K562 (cell line): ENCODE measurements at regions not wholly inside any gene's neighbourhood (a gene's known extent, or its start where the extent isn't known, plus 50 kb on each side); places are given as distances from the start of the nearest gene placed in this dataset.

Experiments used
- ATAC-seq: fragments of 200-7000 bp; cut with Tn5 transposase; 3 replicates; pipeline ENCODE4 v1.9.1; 2020; ENCODE audit warnings: moderate library complexity
- BruUV-seq: library from RNA; stranded (reverse); fragments of 400-500 nt; replicated peaks from 2 replicates; lab custom pipeline; 2021; lab: Mats Ljungman, UMichigan
- CTCF ChIA-PET: fragments of 300-600 bp; formaldehyde crosslinking; extraction: SDS; loops from one replicate; lab custom pipeline; 2021; ENCODE audit warnings: low intra/inter-chr PET ratio; lab: Yijun Ruan, JAX
- POLR2A ChIA-PET: fragments of 300-600, 350-650 bp; sonication (Branson Sonifier 250); formaldehyde crosslinking; extraction: SDS; loops from one replicate; lab custom pipeline; 2021; ENCODE audit warnings: antibody characterized with exemption, inconsistent platforms; lab: Yijun Ruan, JAX
- DNase-seq, 4 experiments: peaks; one replicate each; pipeline versions ENCODE4 v3.0.0 to v3.0.0-alpha.2; 2011 to 2018; ENCODE audit warnings: low spot score in 3 of 4, mixed read lengths in 3 of 4; ENCODE audit errors: extremely low read depth in 1 of 4
- FAIRE-seq: peaks from 2 replicates; lab custom pipeline; 2011; peaks lifted over from hg19 to GRCh38; lab: Jason Lieb, UNC
- H2AFZ ChIP-seq: 2 replicates; pipeline ENCODE4 v1.6.0; 2011; ENCODE audit warnings: low read depth, low read length, control low read depth, inconsistent platforms
- H3K27ac ChIP-seq: fragments of 200-600 bp; 3 replicates; pipeline ENCODE4 v1.8.0; 2011; ENCODE audit warnings: low read depth, mild to moderate bottlenecking, control low read depth, inconsistent platforms, low read length, moderate library complexity, mixed read lengths; ENCODE audit errors: extremely low read depth
- H3K27me3 ChIP-seq, 2 experiments: fragments of 300-600 bp in 1 of 2; 2 replicates in 1 of 2; 3 replicates in 1 of 2; pipeline versions ENCODE4 v1.6.0 to v1.8.0; 2011; ENCODE audit warnings: inconsistent platforms in 2 of 2, low read length in 2 of 2, mild to moderate bottlenecking in 1 of 2, mixed read lengths in 1 of 2, moderate library complexity in 1 of 2; ENCODE audit not compliant: control insufficient read depth in 2 of 2, insufficient read depth in 2 of 2
- H3K36me3 ChIP-seq: fragments of 300-600 bp; 3 replicates; pipeline ENCODE4 v1.8.0; 2011; ENCODE audit warnings: mild to moderate bottlenecking, low read length, inconsistent platforms; ENCODE audit not compliant: control insufficient read depth, insufficient read depth
- H3K4me1 ChIP-seq, 2 experiments: fragments of 200-600 bp in 1 of 2; replicated peaks in 1 of 2; 2 replicates in 1 of 2; 3 replicates in 1 of 2; pipeline versions ENCODE4 v1.5.1 to v1.8.0; 2011; ENCODE audit warnings: inconsistent platforms in 2 of 2, low read length in 2 of 2, mild to moderate bottlenecking in 1 of 2, mixed read lengths in 1 of 2, moderate library complexity in 1 of 2; ENCODE audit not compliant: control insufficient read depth in 2 of 2, insufficient read depth in 2 of 2
- H3K4me2 ChIP-seq: 2 replicates; pipeline ENCODE4 v1.6.1; 2011; ENCODE audit warnings: low read length, control low read depth, inconsistent platforms, mixed read lengths; ENCODE audit not compliant: insufficient read depth
- H3K4me3 ChIP-seq: fragments of 200-600 bp; sonication (generic), shearing (Covaris generic); 2 replicates; pipeline ENCODE4 v1.5.1; 2016; ENCODE audit warnings: control low read depth, inconsistent platforms
- H3K79me2 ChIP-seq: fragments of 200-600 bp; 3 replicates; pipeline ENCODE4 v1.8.0; 2011; ENCODE audit warnings: low read length, inconsistent platforms; ENCODE audit not compliant: control insufficient read depth, insufficient read depth
- H3K9ac ChIP-seq, 2 experiments: 2 replicates each; pipeline versions ENCODE4 v1.6.0 to v1.6.1; 2011; ENCODE audit warnings: low read depth in 2 of 2, low read length in 2 of 2, control low read depth in 1 of 2, inconsistent platforms in 1 of 2, mild to moderate bottlenecking in 1 of 2, mixed read lengths in 1 of 2; ENCODE audit not compliant: insufficient read depth in 1 of 2
- H3K9me1 ChIP-seq: one replicate; pipeline ENCODE4 v1.6.0; 2011; ENCODE audit warnings: inconsistent platforms, mild to moderate bottlenecking, low read length, moderate library complexity; ENCODE audit not compliant: control insufficient read depth, insufficient read depth
- H3K9me3 ChIP-seq: replicated peaks from 2 replicates; pipeline ENCODE4 v1.5.1; 2011; ENCODE audit warnings: low read depth, low read length, inconsistent platforms; ENCODE audit not compliant: control insufficient read depth, insufficient read depth
- H4K20me1 ChIP-seq: replicated peaks from 2 replicates; pipeline ENCODE4 v1.6.1; 2011; ENCODE audit warnings: low read length, inconsistent platforms, mixed read lengths; ENCODE audit not compliant: control insufficient read depth, insufficient read depth
- CBFA2T3 ChIP-seq: fragments of 450-650 bp; IDR thresholded peaks from 2 replicates; pipeline ENCODE4 v1.6.1; 2017
- CEBPG ChIP-seq, 3 experiments: fragments of 200-800 bp in 1 of 3; sonication (Bioruptor generic) in 1 of 3; sonication (generic) in 1 of 3; formaldehyde crosslinking in 1 of 3; IDR thresholded peaks in 2 of 3; conservative IDR thresholded peaks in 1 of 3; 2 replicates each; pipeline versions ENCODE4 v1.6.1 to v1.8.0; 2016 to 2022; ENCODE audit warnings: missing compliant biosample characterization in 2 of 3, missing genetic modification characterization in 2 of 3, mild to moderate bottlenecking in 1 of 3, missing genetic modification reagents in 1 of 3
- EGR1 ChIP-seq: fragments of 450-650 bp; conservative IDR thresholded peaks from 2 replicates; pipeline ENCODE4 v1.6.1; 2017; ENCODE audit warnings: mild to moderate bottlenecking
- FOSL1 ChIP-seq: fragments of 200-800 bp; sonication (Bioruptor generic); conservative IDR thresholded peaks from 2 replicates; pipeline ENCODE4 v1.6.1; 2016; ENCODE audit warnings: missing genetic modification characterization, missing compliant biosample characterization
- JUND ChIP-seq, 2 experiments: IDR thresholded peaks; 2 replicates in 1 of 2; 3 replicates in 1 of 2; pipeline ENCODE4 v1.6.1; 2011; ENCODE audit warnings: borderline replicate concordance in 2 of 2, low read depth in 2 of 2, low read length in 2 of 2, improper control_type of control experiment in 1 of 2, missing biosample characterization in 1 of 2, missing genetic modification characterization in 1 of 2, missing genetic modification reagents in 1 of 2
- MAFF ChIP-seq: IDR thresholded peaks from 2 replicates; pipeline ENCODE4 v1.6.1; 2012; ENCODE audit warnings: low read length, improper control_type of control experiment
- MBD2 ChIP-seq: sonication (generic); IDR thresholded peaks from 2 replicates; pipeline ENCODE4 v1.6.1; 2016; ENCODE audit warnings: low read depth, borderline replicate concordance
- MCM2 ChIP-seq: fragments of 450-650 bp; IDR thresholded peaks from 2 replicates; pipeline ENCODE4 v1.6.1; 2017; ENCODE audit warnings: low read depth, mild to moderate bottlenecking
- MTA3 ChIP-seq: fragments of 450-650 bp; formaldehyde crosslinking; IDR thresholded peaks from 2 replicates; pipeline ENCODE4 v1.6.1; 2017; ENCODE audit warnings: mild to moderate bottlenecking, borderline replicate concordance
- NCOA4 ChIP-seq: fragments of 450-650 bp; IDR thresholded peaks from 2 replicates; pipeline ENCODE4 v1.6.1; 2018; ENCODE audit warnings: mild to moderate bottlenecking; ENCODE audit not compliant: partially characterized antibody
- TAF15 ChIP-seq: fragments of 200-400 bp; formaldehyde crosslinking; IDR thresholded peaks from 2 replicates; pipeline ENCODE4 v1.6.1; 2017; ENCODE audit warnings: mild to moderate bottlenecking, low read depth, low read length, moderate library complexity
- ZBTB49 ChIP-seq: sonication (generic); formaldehyde crosslinking; IDR thresholded peaks from 2 replicates; pipeline ENCODE4 v1.8.0; 2022; ENCODE audit warnings: missing genetic modification reagents, mild to moderate bottlenecking, borderline replicate concordance
- ZC3H4 ChIP-seq: sonication (generic); formaldehyde crosslinking; IDR thresholded peaks from 2 replicates; pipeline ENCODE4 v1.9.0; 2021; ENCODE audit warnings: missing genetic modification reagents, borderline replicate concordance
- ZFP30 ChIP-seq: fragments of 250-450 bp; sonication (Bioruptor Pico); IDR thresholded peaks from 2 replicates; pipeline ENCODE4 v1.8.0; 2022; ENCODE audit warnings: moderate library complexity, mild to moderate bottlenecking, inconsistent platforms, borderline replicate concordance
- in situ Hi-C: fragments of 300-500 bp; cut with MboI; formaldehyde crosslinking; loops from 4 replicates; pipeline ENCODE4 v1.15.0; 2018; ENCODE audit warnings: inconsistent platforms, mixed read lengths
- intact Hi-C: fragments of 100-400 bp; cut with micrococcal nuclease; formaldehyde crosslinking; loops from 2 replicates; pipeline ENCODE4 v1.14.2; 2022

GRCh38 chr9:1458503-1458902, 408.3 kb downstream of the DMRT2 start:
- no peaks in the 10 kb centered on the region for H3K9me3 ChIP-seq
- no peaks in the 10 kb centered on the region for H3K4me1 ChIP-seq
- H3K27ac ChIP-seq: no peak overlapping the region
- H2AFZ ChIP-seq: no peak overlapping the region
- FAIRE-seq (no peak), ATAC-seq (no peak), DNase-seq (no peak)
- H3K9ac ChIP-seq: no peak overlapping the region
- H3K9me1 ChIP-seq: no peaks in the 10 kb centered on the region
- no peaks in the 10 kb centered on the region for H3K36me3 ChIP-seq
- no peaks in the 10 kb centered on the region for H3K79me2 ChIP-seq
- in situ Hi-C loops: no loop called here
- H3K4me3 ChIP-seq: no peak overlapping the region
- H3K4me2 ChIP-seq: no peak overlapping the region
- ChIA-PET CTCF (no interaction called here), POLR2A (interaction anchor here (0.6 kb wide), 1 partner anchor 44 kb away, joined by 4 read pairs; no protein-coding TSS in a partner anchor)
- H4K20me1 ChIP-seq: no peaks in the 10 kb centered on the region
- intact Hi-C loops: no loop called here
- BruUV-seq: no TSS peak
- H3K27me3 ChIP-seq: no peaks in the 10 kb centered on the region
- TF ChIP-seq MBD2 (no peak), MTA3 (no peak), CEBPG (CRISPR knock-in tag; IDR thresholded peaks at IDR 0.05) (peak; percentile 28; the same call in 1 of the 2 replicates), CEBPG (tag; conservative IDR thresholded peaks at IDR 0.05 in 1 of 2, IDR thresholded peaks at IDR 0.05 in 1 of 2) (peak in 1 of 2 experiments; percentile 73; a peak in 2 of 4 replicates), ZC3H4 (CRISPR knock-in tag) (no peak), MCM2 (no peak), ZFP30 (CRISPR knock-in tag) (no peak), ZBTB49 (CRISPR knock-in tag) (no peak), NCOA4 (no peak), TAF15 (no peak), JUND (IDR thresholded peaks at IDR 0.05; ENCODE audit: borderline replicate concordance, low read depth, low read length) (no peak), JUND (tag; IDR thresholded peaks at IDR 0.05; ENCODE audit: borderline replicate concordance, low read depth, low read length) (0 out of 3 replicates have a peak, but pooled peaks have one; percentile 26), MAFF (no peak), EGR1 (no peak), CBFA2T3 (no peak), FOSL1 (tag) (peak; percentile 75)
